ENCODE measurements at regions not wholly inside any gene's neighbourhood (a gene's known extent, or its start where the extent isn't known, plus 50 kb on each side); places are given as distances from the start of the nearest gene placed in this dataset.

DNA sequence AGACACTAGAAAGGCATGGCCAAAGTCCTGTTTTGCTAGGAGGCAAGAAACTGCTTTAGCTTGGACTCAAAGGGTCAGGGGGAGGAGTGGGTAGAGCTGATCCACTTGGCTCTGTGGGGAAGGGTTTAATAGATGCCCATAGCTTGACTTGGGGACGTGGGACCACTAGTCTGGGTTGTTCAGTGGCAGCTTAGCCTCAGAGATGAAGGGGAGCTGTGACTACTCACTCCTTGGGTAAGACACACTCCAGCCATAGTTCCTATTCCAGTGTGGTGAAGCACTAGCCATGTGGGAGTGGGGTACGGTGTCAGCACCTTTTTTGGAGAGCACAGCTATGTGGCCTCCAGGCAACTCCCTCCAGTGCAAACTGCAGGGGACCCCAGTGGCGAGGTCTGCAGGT is 257.3 kb downstream of the TMEM121 start:
- Histone ChIP-seq H2AK5ac (ENCODE audit: low read depth, low read length) (no peak overlapping the region), H3K27ac (ENCODE audit: low read depth, low read length) (no peak overlapping the region), H3K4me1 (replicated peaks in 1 of 4; ENCODE audit: control insufficient read depth in 3 of 4, insufficient read depth in 4 of 4, low read length in 3 of 4) (no peaks in the 10 kb centered on the region), H3K9me3 (ENCODE audit: insufficient read depth in 2 of 2, low read depth in 1 of 2, low read length in 1 of 2) (peaks cover 70 to 71% of the 10 kb centered on the region in 2 experiments), H2AFZ (ENCODE audit: low read length) (no peak overlapping the region), H4K5ac (ENCODE audit: insufficient read length, low read depth, low read length) (no peak overlapping the region), H3K56ac (replicated peaks; ENCODE audit: insufficient read length, low read depth, low read length) (no peak overlapping the region), H3K14ac (ENCODE audit: insufficient read length) (no peak overlapping the region), H2BK15ac (ENCODE audit: low read length) (no peak overlapping the region), H4K8ac (ENCODE audit: extremely low read depth, insufficient read depth, low read length) (no peak overlapping the region; the same call in 1 of the 2 replicates), H3K23ac (ENCODE audit: insufficient read length) (no peak overlapping the region), H4K20me1 (replicated peaks in 1 of 2; ENCODE audit: control insufficient read depth in 1 of 2, insufficient read depth in 2 of 2, low read length in 2 of 2) (no peaks in the 10 kb centered on the region), H3K23me2 (ENCODE audit: low read depth, low read length) (0 out of 2 replicates have a peak, but pooled peaks cover 2% of the 10 kb centered on the region), H2BK120ac (replicated peaks; ENCODE audit: low read depth, low read length) (no peak overlapping the region), H3K4me2 (ENCODE audit: insufficient read depth in 1 of 2, low read depth in 2 of 2, low read length in 2 of 2) (no peak overlapping the region), H3K27me3 (replicated peaks in 1 of 4; ENCODE audit: control insufficient read depth in 3 of 4, extremely low read depth in 1 of 4, insufficient read depth in 3 of 4, low read length in 3 of 4) (no peaks in the 10 kb centered on the region), H3K79me2 (ENCODE audit: control insufficient read depth in 1 of 2, insufficient read depth in 2 of 2, low read length in 2 of 2) (no peaks in the 10 kb centered on the region), H3K18ac (ENCODE audit: extremely low read depth, low read length) (no peak overlapping the region), H2BK12ac (ENCODE audit: low read depth, low read length) (no peak overlapping the region), H4K91ac (replicated peaks; ENCODE audit: insufficient read length, low read length) (no peak overlapping the region), H2BK5ac (ENCODE audit: low read depth, low read length) (no peak overlapping the region), H2BK20ac (ENCODE audit: low read length) (no peak overlapping the region), H3K9ac (replicated peaks in 1 of 4; ENCODE audit: extremely low read depth in 1 of 4, low read depth in 3 of 4, low read length in 3 of 4) (no peak overlapping the region), H3K36me3 (ENCODE audit: control insufficient read depth in 2 of 4, insufficient read depth in 4 of 4, low read length in 3 of 4) (no peaks in the 10 kb centered on the region), H3K4ac (replicated peaks; ENCODE audit: insufficient read length, low read depth, low read length) (no peak overlapping the region), H3K79me1 (ENCODE audit: low read depth, low read length) (no peaks in the 10 kb centered on the region), H3K4me3 (ENCODE audit: extremely low read depth in 1 of 4, insufficient read depth in 2 of 4, low read depth in 3 of 4, low read length in 4 of 4) (no peak overlapping the region)
- WGBS, 2 experiments (ENCODE audit: extremely low coverage in 1 of 2, insufficient coverage in 1 of 2, insufficient read length in 1 of 2, insufficient replicate concordance in 2 of 2, low coverage in 1 of 2, low lambda C conversion rate in 2 of 2, missing lambda C conversion rate in 1 of 2): 43% methylated on average over 3 of the region's 3 CpGs; no CpG with 5 or more reads in 1 of the 2 experiments
- ChIA-PET CTCF (ENCODE audit: partially characterized antibody) (no interaction called here), POLR2A (ENCODE audit: partially characterized antibody) (no interaction called here)
- FAIRE-seq (no peak), DNase-seq (ENCODE audit: low read depth in 1 of 2, low spot score in 2 of 2) (no peak)
- TF ChIP-seq ATF3 (IDR thresholded peaks at IDR 0.05; ENCODE audit: insufficient read depth, low read depth, low read length) (no peak), RNF2 (IDR thresholded peaks at IDR 0.05; ENCODE audit: borderline replicate concordance, low read depth, low read length, missing control alignments, poor library complexity, severe bottlenecking) (no peak), POLR2A (IDR thresholded peaks at IDR 0.05; ENCODE audit: control extremely low read depth in 1 of 2, low read depth in 2 of 2, low read length in 2 of 2) (no peak), NRF1 (IDR thresholded peaks at IDR 0.05; ENCODE audit: low read depth, low read length) (no peak), PHF8 (conservative IDR thresholded peaks at IDR 0.05; ENCODE audit: low read depth, low read length) (no peak), BCL11A (IDR thresholded peaks at IDR 0.05; ENCODE audit: low read depth in 2 of 2, low read length in 2 of 2) (no peak), SIRT6 (IDR thresholded peaks at IDR 0.05; ENCODE audit: low read length) (no peak), HDAC6 (IDR thresholded peaks at IDR 0.05; ENCODE audit: low read depth, low read length) (no peak), JUND (IDR thresholded peaks at IDR 0.05; ENCODE audit: low read length) (no peak), SAP30 (IDR thresholded peaks at IDR 0.05; ENCODE audit: insufficient read depth, insufficient replicate concordance, low read length) (no peak), KDM1A (IDR thresholded peaks at IDR 0.05; ENCODE audit: borderline replicate concordance, low read length) (no peak), CBX8 (IDR thresholded peaks at IDR 0.05; ENCODE audit: borderline replicate concordance, low read depth, low read length) (no peak)
- TF ChIP-seq, protein P1, sequence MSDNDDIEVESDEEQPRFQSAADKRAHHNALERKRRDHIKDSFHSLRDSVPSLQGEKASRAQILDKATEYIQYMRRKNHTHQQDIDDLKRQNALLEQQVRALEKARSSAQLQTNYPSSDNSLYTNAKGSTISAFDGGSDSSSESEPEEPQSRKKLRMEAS (IDR thresholded peaks at IDR 0.05): no peak

All from H1 (cell line).